H9 (cell line): ENCODE measurements at regions not wholly inside any gene's neighbourhood (a gene's known extent, or its start where the extent isn't known, plus 50 kb on each side); places are given as distances from the start of the nearest gene placed in this dataset.
"Not testable (repeated sequence)": the region's sequence is repeated elsewhere in the genome, so short reads cannot be mapped to it uniquely, and the experiment has no call there.

Experiments used
- DNase-seq: peaks from one replicate; pipeline ENCODE4 v3.0.0-alpha.2; 2017
- H2AFZ ChIP-seq: one replicate; pipeline ENCODE4 v1.6.1; 2013; ENCODE audit warnings: mild to moderate bottlenecking, low read length, control low read depth, moderate library complexity
- H2AK5ac ChIP-seq: 2 replicates; pipeline ENCODE4 v1.6.1; 2013; ENCODE audit warnings: low read length, control low read depth, mixed read lengths; ENCODE audit not compliant: insufficient read length
- H2BK120ac ChIP-seq: one replicate; pipeline ENCODE4 v1.6.1; 2013; ENCODE audit warnings: low read depth, mild to moderate bottlenecking, low read length, control low read depth, inconsistent platforms; ENCODE audit not compliant: poor library complexity, severe bottlenecking
- H2BK12ac ChIP-seq: 2 replicates; pipeline ENCODE4 v1.6.1; 2013; ENCODE audit warnings: low read length, control low read depth, mixed read lengths, low read depth; ENCODE audit not compliant: insufficient read length
- H2BK15ac ChIP-seq: 2 replicates; pipeline ENCODE4 v1.6.1; 2013; ENCODE audit warnings: low read depth, low read length, control low read depth
- H2BK20ac ChIP-seq: one replicate; pipeline ENCODE4 v1.6.1; 2013; ENCODE audit warnings: low read depth, mild to moderate bottlenecking, low read length, control low read depth, inconsistent platforms; ENCODE audit not compliant: poor library complexity, severe bottlenecking
- H2BK5ac ChIP-seq: 2 replicates; pipeline ENCODE4 v1.6.1; 2013; ENCODE audit warnings: low read length, control low read depth, mixed read lengths; ENCODE audit not compliant: insufficient read length
- H3K14ac ChIP-seq: 2 replicates; pipeline ENCODE4 v1.6.1; 2013; ENCODE audit warnings: low read length, control low read depth; ENCODE audit not compliant: insufficient read depth
- H3K18ac ChIP-seq: 2 replicates; pipeline ENCODE4 v1.6.1; 2013; ENCODE audit warnings: low read depth, mild to moderate bottlenecking, mixed read lengths, low read length, control low read depth; ENCODE audit not compliant: insufficient read length
- H3K23ac ChIP-seq: 2 replicates; pipeline ENCODE4 v1.6.1; 2013; ENCODE audit warnings: low read length, control low read depth, mixed read lengths, low read depth; ENCODE audit not compliant: insufficient read length
- H3K23me2 ChIP-seq: 2 replicates; pipeline ENCODE4 v1.6.1; 2013; ENCODE audit warnings: low read depth, mild to moderate bottlenecking, mixed read lengths, low read length, control low read depth; ENCODE audit not compliant: insufficient read length, poor library complexity, severe bottlenecking
- H3K27ac ChIP-seq: 2 replicates; pipeline ENCODE4 v1.5.1; 2013; ENCODE audit warnings: low read length, control low read depth, mixed read lengths, low read depth; ENCODE audit not compliant: insufficient read length
- H3K27me3 ChIP-seq: 2 replicates; pipeline ENCODE4 v1.6.1; 2013; ENCODE audit warnings: low read length, control low read depth, inconsistent platforms; ENCODE audit not compliant: insufficient read depth
- H3K4ac ChIP-seq: 2 replicates; pipeline ENCODE4 v1.6.1; 2013; ENCODE audit warnings: low read depth, mild to moderate bottlenecking, control low read depth, inconsistent platforms, low read length, moderate library complexity
- H3K4me1 ChIP-seq: 2 replicates; pipeline ENCODE4 v1.6.1; 2013; ENCODE audit warnings: low read length, control low read depth, inconsistent platforms; ENCODE audit not compliant: insufficient read depth
- H3K4me2 ChIP-seq: 2 replicates; pipeline ENCODE4 v1.6.1; 2013; ENCODE audit warnings: low read length, control low read depth, mixed read lengths; ENCODE audit not compliant: insufficient read length, insufficient read depth
- H3K56ac ChIP-seq: 2 replicates; pipeline ENCODE4 v1.6.1; 2013; ENCODE audit warnings: low read depth, mild to moderate bottlenecking, mixed read lengths, low read length, control low read depth; ENCODE audit not compliant: insufficient read length
- H3K79me1 ChIP-seq: 2 replicates; pipeline ENCODE4 v1.6.1; 2013; ENCODE audit warnings: low read depth, mild to moderate bottlenecking, moderate library complexity, low read length, control low read depth, inconsistent platforms; ENCODE audit not compliant: insufficient read depth, poor library complexity, severe bottlenecking
- H3K79me2 ChIP-seq: 2 replicates; pipeline ENCODE4 v1.6.1; 2013; ENCODE audit warnings: low read length, control low read depth, inconsistent platforms; ENCODE audit not compliant: insufficient read depth
- H3K9ac ChIP-seq: 2 replicates; pipeline ENCODE4 v1.6.1; 2013; ENCODE audit warnings: low read length, control low read depth, mixed read lengths; ENCODE audit not compliant: insufficient read length; ENCODE audit errors: extremely low read depth
- H3K9me3 ChIP-seq: one replicate; pipeline ENCODE4 v1.6.1; 2013; ENCODE audit warnings: low read depth, low read length, inconsistent platforms; ENCODE audit not compliant: control insufficient read depth
- H3T11ph ChIP-seq: one replicate; pipeline ENCODE4 v1.6.1; 2013; ENCODE audit warnings: mild to moderate bottlenecking, low read length, control low read depth, inconsistent platforms
- H4K20me1 ChIP-seq: one replicate; pipeline ENCODE4 v1.6.1; 2013; ENCODE audit not compliant: control insufficient read depth, insufficient read length, insufficient read depth
- H4K5ac ChIP-seq: 2 replicates; pipeline ENCODE4 v1.6.1; 2013; ENCODE audit warnings: low read depth, mild to moderate bottlenecking, mixed read lengths, low read length, control low read depth; ENCODE audit not compliant: insufficient read length
- H4K8ac ChIP-seq: replicated peaks from 2 replicates; pipeline ENCODE4 v1.6.1; 2013; ENCODE audit warnings: low read length, control low read depth, mixed read lengths, low read depth; ENCODE audit not compliant: insufficient read length
- H4K91ac ChIP-seq: 2 replicates; pipeline ENCODE4 v1.6.1; 2013; ENCODE audit warnings: low read depth, mild to moderate bottlenecking, moderate library complexity, mixed read lengths, low read length, control low read depth; ENCODE audit not compliant: insufficient read length
- H3K27ac Mint-ChIP-seq, 3 experiments: 2 replicates in 2 of 3; 3 replicates in 1 of 3; pipeline ENCODE4 v1.8.0; 2020 to 2021; ENCODE audit warnings: mixed read lengths in 3 of 3, mild to moderate bottlenecking in 1 of 3, moderate library complexity in 1 of 3
- H3K27me3 Mint-ChIP-seq: 2 replicates; pipeline ENCODE4 v1.8.0; 2021; ENCODE audit warnings: low read depth, mild to moderate bottlenecking, moderate library complexity, mixed read lengths
- H3K36me3 Mint-ChIP-seq, 3 experiments: 2 replicates in 2 of 3; 3 replicates in 1 of 3; pipeline ENCODE4 v1.8.0; 2020 to 2021; ENCODE audit warnings: low read depth in 3 of 3, mixed read lengths in 3 of 3; ENCODE audit not compliant: insufficient read depth in 1 of 3
- H3K4me1 Mint-ChIP-seq, 2 experiments: 2 replicates each; pipeline ENCODE4 v1.8.0; 2020; ENCODE audit warnings: mixed read lengths in 2 of 2
- H3K4me3 Mint-ChIP-seq, 2 experiments: 2 replicates in 1 of 2; 3 replicates in 1 of 2; pipeline ENCODE4 v1.8.0; 2020 to 2021; ENCODE audit warnings: mild to moderate bottlenecking in 2 of 2, mixed read lengths in 2 of 2, moderate library complexity in 1 of 2
- H3K9me3 Mint-ChIP-seq, 2 experiments: 2 replicates in 1 of 2; 3 replicates in 1 of 2; pipeline ENCODE4 v1.8.0; 2020; ENCODE audit warnings: mild to moderate bottlenecking in 2 of 2, mixed read lengths in 2 of 2, moderate library complexity in 1 of 2
- WGBS: extraction: QIAGEN DNeasy Blood & Tissue Kit; methylation state at CpG from one replicate; pipeline ENCODE4 v1.1.7; 2013; ENCODE audit warnings: missing lambda C conversion rate, low lambda C conversion rate, mixed read lengths; ENCODE audit not compliant: insufficient read length; ENCODE audit errors: extremely low coverage; 5-methylcytosine and 5-hydroxymethylcytosine counted together

- not testable (repeated sequence) for H3K56ac ChIP-seq, H3K9me3 ChIP-seq, H3K4me2 ChIP-seq, H4K8ac ChIP-seq, H4K20me1 ChIP-seq, H4K5ac ChIP-seq, H3K23ac ChIP-seq, H3K27me3 ChIP-seq, H3K18ac ChIP-seq, H3K9me3 Mint-ChIP-seq, H3K27ac ChIP-seq, DNase-seq, H3K36me3 Mint-ChIP-seq, H2BK5ac ChIP-seq, H3K23me2 ChIP-seq, H2BK120ac ChIP-seq, H4K91ac ChIP-seq, H2BK20ac ChIP-seq, H3K79me2 ChIP-seq, H2AFZ ChIP-seq, H3T11ph ChIP-seq, H3K27ac Mint-ChIP-seq, H3K4me3 Mint-ChIP-seq, H3K14ac ChIP-seq, H3K4ac ChIP-seq, H2AK5ac ChIP-seq, H2BK15ac ChIP-seq, H3K79me1 ChIP-seq, H3K27me3 Mint-ChIP-seq, H3K9ac ChIP-seq, H2BK12ac ChIP-seq, H3K4me1 Mint-ChIP-seq, H3K4me1 ChIP-seq
- no CpG with 5 or more reads among the region's 6 CpGs for WGBS
These were observed 141.6 kb upstream of the EFCAB3 start for GRCh38 chr17:62238551-62239338.

- not testable (repeated sequence) for H2BK120ac ChIP-seq, H2BK15ac ChIP-seq, H3K18ac ChIP-seq, H3K27ac Mint-ChIP-seq, H4K5ac ChIP-seq, H3K9ac ChIP-seq, H3K56ac ChIP-seq, H4K91ac ChIP-seq, H4K20me1 ChIP-seq, H2AK5ac ChIP-seq, H2BK12ac ChIP-seq, H3K79me1 ChIP-seq, H3T11ph ChIP-seq, H3K4me1 Mint-ChIP-seq, H2AFZ ChIP-seq, H3K4me3 Mint-ChIP-seq, H3K9me3 Mint-ChIP-seq, H4K8ac ChIP-seq, H3K27me3 ChIP-seq, H2BK5ac ChIP-seq, H3K23ac ChIP-seq, H2BK20ac ChIP-seq, H3K9me3 ChIP-seq, H3K27ac ChIP-seq, H3K27me3 Mint-ChIP-seq, H3K4ac ChIP-seq, H3K4me2 ChIP-seq, H3K4me1 ChIP-seq, DNase-seq, H3K36me3 Mint-ChIP-seq, H3K79me2 ChIP-seq, H3K14ac ChIP-seq, H3K23me2 ChIP-seq
- WGBS, result no CpG with 5 or more reads among the region's 2 CpGs
These were observed 146.4 kb upstream of the EFCAB3 start for GRCh38 chr17:62233822-62234481.
